Eye (tissue), 1 donor: ENCODE measurements at regions not wholly inside any gene's neighbourhood (a gene's known extent, or its start where the extent isn't known, plus 50 kb on each side); places are given as distances from the start of the nearest gene placed in this dataset.
A peak's percentile ranks its signal among the peaks of the same experiment; 100 is the strongest.
"Not testable (repeated sequence)": the region's sequence is repeated elsewhere in the genome, so short reads cannot be mapped to it uniquely, and the experiment has no call there.

Experiments used
- DNase-seq: peaks from one replicate; pipeline ENCODE4 v3.0.0-alpha.2; 2015

- peak; percentile 50 for DNase-seq
Measured at GRCh38 chr5:99272576-99272975, 343.8 kb upstream of the CHD1 start.

GRCh38 chr5:99258819-99259218 lies 330.0 kb upstream of the CHD1 start:
- DNase-seq, result no peak

- DNase-seq, result no peak
Measured at GRCh38 chr5:99248066-99248465, 319.3 kb upstream of the CHD1 start.

GRCh38 chr5:99247346-99247745 lies 318.5 kb upstream of the CHD1 start:
- DNase-seq, result no peak

GRCh38 chr5:99243111-99243510 lies 314.3 kb upstream of the CHD1 start:
- peak; percentile 8 for DNase-seq

- no peak for DNase-seq
Measured at GRCh38 chr5:99239826-99240360, 311.1 kb upstream of the CHD1 start.

- peak; percentile 45 for DNase-seq
Measured at GRCh38 chr5:99191206-99191745, 262.5 kb upstream of the CHD1 start.

GRCh38 chr5:99187611-99188010 lies 258.8 kb upstream of the CHD1 start:
- DNase-seq, result no peak

- DNase-seq, result no peak
Measured at GRCh38 chr5:99179206-99179605, 250.4 kb upstream of the CHD1 start.

GRCh38 chr5:99177796-99178195 lies 249.0 kb upstream of the CHD1 start:
- DNase-seq, result no peak

- no peak for DNase-seq
Measured at GRCh38 chr5:99176186-99176585, 247.4 kb upstream of the CHD1 start.

- peak; percentile 37 for DNase-seq
Measured at GRCh38 chr5:99169309-99169708, 240.5 kb upstream of the CHD1 start.

GRCh38 chr5:99161538-99161937 lies 232.7 kb upstream of the CHD1 start:
- not testable (repeated sequence) for DNase-seq

GRCh38 chr5:99156688-99157087 lies 227.9 kb upstream of the CHD1 start:
- no peak for DNase-seq

GRCh38 chr5:99143283-99143795 lies 214.5 kb upstream of the CHD1 start:
- not testable (repeated sequence) for DNase-seq

- DNase-seq, result no peak
Measured at GRCh38 chr5:99141534-99142128, 212.8 kb upstream of the CHD1 start.

GRCh38 chr5:99138911-99139310 lies 210.1 kb upstream of the CHD1 start:
- DNase-seq, result no peak

- DNase-seq, result no peak
Measured at GRCh38 chr5:99133921-99134320, 205.1 kb upstream of the CHD1 start.

GRCh38 chr5:99129768-99130501 lies 201.1 kb upstream of the CHD1 start:
- no peak for DNase-seq

- no peak for DNase-seq
Measured at GRCh38 chr5:99122976-99123375, 194.2 kb upstream of the CHD1 start.

- no peak for DNase-seq
Measured at GRCh38 chr5:99119326-99119725, 190.5 kb upstream of the CHD1 start.

- no peak for DNase-seq
Measured at GRCh38 chr5:99116526-99116925, 187.7 kb upstream of the CHD1 start.

GRCh38 chr5:99109894-99110293 lies 181.1 kb upstream of the CHD1 start:
- DNase-seq, result no peak

- no peak for DNase-seq
Measured at GRCh38 chr5:99105216-99105615, 176.4 kb upstream of the CHD1 start.
